GM19240 (cell line): ENCODE measurements at regions not wholly inside any gene's neighbourhood (a gene's known extent, or its start where the extent isn't known, plus 50 kb on each side); places are given as distances from the start of the nearest gene placed in this dataset.
"Not testable (repeated sequence)": the region's sequence is repeated elsewhere in the genome, so short reads cannot be mapped to it uniquely, and the experiment has no call there.

Experiments used
- DNase-seq: peaks from one replicate; pipeline ENCODE4 v3.0.0; 2011; ENCODE audit warnings: low spot score; ENCODE audit not compliant: insufficient read length

GRCh38 chr12:85572956-85573355 is 263.3 kb downstream of the RASSF9 start:
- DNase-seq, result no peak

GRCh38 chr12:85573635-85574214 is 262.5 kb downstream of the RASSF9 start:
- DNase-seq, result no peak

- no peak for DNase-seq
Observed at GRCh38 chr12:85574291-85574690, 261.9 kb downstream of the RASSF9 start.

DNA sequence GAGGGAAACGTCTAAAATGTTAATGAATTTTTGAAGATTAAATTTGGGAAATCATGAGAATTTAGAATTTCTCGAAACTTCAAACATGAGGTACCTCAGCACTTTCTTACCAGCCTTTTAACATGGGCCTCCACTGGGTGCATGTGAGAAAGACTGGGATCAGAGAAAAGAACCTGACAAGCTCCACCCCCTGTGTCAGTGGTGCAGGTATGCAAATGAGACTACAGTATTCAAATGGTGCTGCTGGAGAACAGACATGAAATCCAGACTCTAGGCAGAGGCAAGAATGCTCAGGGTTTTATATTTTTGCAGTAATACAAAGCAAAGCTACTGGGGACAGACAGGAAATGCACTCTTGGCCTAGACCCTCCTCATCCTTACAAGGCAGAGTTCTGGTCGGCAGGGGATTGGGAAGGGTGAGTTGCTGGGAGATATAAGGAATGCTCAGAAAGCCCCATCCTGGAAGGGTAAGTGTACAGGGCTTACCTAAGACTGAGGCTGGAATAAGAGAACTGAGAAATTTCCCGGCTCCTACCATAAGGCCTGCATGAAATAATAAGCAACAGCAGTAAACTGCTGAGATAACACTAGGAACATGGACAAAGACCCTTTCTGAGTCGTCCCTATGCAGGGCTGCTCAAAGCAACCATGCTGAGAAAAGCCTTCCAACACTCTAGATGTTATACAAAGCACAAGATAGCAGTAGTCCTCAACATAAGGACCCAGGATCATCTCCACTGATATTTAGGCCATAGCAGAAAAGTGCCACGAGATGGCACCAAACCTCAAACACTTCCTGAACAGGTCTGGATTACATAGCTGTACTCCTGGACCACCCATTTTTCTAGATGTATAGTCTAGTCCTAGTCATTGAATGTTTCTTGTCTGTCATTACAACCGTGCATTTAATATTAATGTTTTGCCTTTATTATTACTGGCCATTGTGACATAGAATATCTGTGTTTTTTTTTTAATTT is 260.8 kb downstream of the RASSF9 start:
- DNase-seq, result peak; percentile 6

GRCh38 chr12:85580562-85581168 is 255.5 kb downstream of the RASSF9 start:
- no peak for DNase-seq

DNA sequence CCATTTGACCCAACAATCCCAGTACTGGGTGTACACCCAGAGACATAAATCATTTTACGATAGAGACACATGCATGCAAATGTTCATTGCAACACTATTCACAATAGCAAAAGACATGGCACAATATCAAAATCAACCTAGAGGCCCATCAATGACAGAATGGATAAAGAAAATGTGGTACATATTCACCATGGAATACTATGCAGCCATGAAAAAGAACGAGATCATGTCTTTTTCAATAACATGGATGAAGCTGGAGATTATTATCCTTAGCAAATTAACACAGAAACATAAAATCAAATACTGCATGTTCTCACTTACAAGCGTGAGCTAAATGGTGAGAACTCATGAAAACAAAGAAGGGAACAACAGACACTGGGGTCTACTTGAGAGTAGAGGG is 249.1 kb downstream of the RASSF9 start:
- DNase-seq, result no peak

- no peak for DNase-seq
Observed at GRCh38 chr12:85588221-85588620, 248.0 kb downstream of the RASSF9 start.

DNA sequence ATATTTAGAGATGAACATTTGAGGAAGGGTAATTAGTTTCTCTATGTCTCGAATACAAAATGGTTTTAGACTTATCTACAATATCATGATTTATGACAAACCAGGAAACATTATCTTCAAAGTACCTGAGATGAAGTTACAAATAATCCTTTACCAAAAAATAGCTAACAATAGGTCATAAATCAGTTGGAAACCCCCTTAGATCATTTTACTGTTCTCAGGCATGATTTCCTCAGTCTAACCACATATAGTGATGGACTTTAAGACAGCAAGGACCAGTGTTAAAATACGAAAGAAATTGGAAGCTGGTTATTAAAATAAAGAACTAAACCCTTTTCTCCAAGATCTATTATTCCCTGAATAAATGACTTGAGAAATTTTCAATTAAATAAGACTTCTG is 235.4 kb downstream of the RASSF9 start:
- DNase-seq, result no peak

DNA sequence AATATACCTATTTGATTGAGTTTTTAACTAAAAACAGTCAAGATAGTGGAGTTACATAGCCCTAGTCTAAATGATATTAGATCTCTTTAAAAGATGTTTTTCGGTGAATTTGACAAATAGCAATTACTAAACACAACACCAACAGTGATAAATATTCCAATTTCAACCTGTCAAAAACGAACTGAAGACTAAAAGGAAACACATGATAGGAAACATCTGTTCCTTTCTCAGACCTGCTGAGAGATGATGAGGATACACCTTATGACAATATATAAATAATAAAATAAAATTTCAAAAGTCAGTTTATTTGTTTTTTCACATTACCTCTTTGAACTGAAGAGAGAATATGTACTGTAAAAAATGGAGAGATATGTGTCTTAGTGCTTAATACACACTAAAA is 232.7 kb downstream of the RASSF9 start:
- DNase-seq, result no peak

GRCh38 chr12:85606455-85606854 is 229.8 kb downstream of the RASSF9 start:
- no peak for DNase-seq

DNA sequence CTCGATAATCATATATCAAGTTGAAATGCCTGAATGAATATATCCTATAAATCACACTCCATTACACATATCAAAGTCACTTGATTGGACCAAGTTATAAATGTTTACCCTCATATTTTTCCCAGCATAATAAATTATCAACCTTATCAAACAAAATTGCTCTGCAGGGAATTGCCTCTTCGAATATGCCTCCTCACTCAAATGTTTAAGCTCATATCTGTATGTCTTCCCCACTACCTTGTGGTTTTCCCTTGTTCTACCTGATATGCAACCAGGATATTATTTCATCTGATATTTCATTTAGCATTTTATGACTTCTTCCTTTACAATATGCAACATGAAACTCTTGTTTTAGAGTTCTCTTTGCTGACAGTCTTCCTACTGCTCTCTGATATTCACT is 226.4 kb downstream of the RASSF9 start:
- DNase-seq, result no peak

DNA sequence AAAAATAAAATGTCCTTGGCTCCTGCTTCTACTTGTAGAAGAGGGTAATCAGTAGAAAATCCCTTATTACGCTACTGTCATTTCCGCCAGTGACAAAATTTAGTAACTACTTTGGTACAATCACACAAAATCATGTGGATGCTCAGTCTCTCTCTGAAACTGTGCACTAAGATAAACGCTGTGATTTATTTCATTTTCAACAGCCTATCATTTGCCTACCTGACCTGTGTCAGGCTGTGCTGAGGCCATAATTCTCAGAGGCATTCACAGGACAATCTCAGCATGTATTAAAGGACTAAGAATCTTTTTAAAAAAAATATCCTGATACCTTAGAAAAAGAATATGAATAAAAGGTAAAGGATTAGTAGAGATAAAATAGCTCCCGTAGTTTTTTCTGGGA is 226.0 kb downstream of the RASSF9 start:
- no peak for DNase-seq

DNA sequence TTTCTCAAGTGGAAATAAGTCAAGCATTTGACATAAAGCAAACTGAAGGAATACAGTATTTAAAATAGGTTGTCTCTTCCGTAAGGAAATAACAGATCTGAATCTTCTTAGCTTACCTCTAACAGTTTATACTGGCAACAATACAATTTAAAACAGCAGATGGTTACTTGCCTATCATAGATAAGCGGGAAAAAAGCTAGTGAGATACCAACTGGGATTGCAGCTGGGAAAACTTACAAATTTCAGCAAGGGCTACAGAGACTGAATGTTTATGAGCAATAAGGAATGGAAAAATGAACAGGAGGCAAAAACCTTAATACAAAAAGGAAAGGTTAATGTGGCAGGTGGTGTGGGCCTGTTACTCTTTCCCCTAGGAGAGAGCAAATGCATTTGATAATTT is 220.0 kb downstream of the RASSF9 start:
- DNase-seq, result no peak

- DNase-seq, result no peak
Observed at GRCh38 chr12:85617307-85618091, 218.7 kb downstream of the RASSF9 start.

DNA sequence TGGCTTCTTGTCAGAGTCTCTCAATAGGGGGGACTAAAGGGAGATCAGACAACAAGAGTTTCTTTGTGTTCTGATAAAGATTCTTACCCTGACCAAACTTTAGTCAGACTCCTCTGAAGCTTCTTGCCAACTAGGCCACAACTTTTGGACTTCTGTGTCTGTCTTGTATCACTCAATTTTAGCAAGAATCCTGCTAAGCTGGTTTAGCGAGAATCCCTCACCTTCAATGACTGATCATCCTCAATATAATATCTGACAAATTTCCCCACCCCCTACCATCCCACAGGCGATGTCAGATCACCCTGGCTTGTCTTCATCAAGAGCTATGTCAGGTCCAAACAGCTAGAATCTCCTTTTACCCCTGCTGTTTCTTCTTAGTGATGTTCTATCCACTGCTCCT is 215.2 kb downstream of the RASSF9 start:
- no peak for DNase-seq

GRCh38 chr12:85623763-85624162 is 212.4 kb downstream of the RASSF9 start:
- no peak for DNase-seq

DNA sequence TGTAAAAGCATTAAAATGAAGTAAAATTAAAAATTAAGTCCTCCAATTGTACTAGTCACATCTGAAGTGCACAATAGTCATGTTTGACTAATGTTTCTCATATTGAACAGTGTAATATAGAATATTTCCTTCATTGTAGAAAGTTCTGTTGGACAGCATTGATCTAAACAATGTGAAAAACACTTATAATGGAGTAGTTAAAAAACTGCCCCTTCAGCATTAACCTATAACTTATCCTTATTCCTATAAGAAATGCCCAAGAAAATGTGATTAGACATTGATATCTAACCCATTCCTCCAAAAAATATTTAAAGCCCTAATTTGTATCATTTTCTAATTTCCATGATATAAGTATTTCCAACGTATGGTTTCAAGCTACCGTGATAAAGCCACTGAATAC is 210.7 kb downstream of the RASSF9 start:
- no peak for DNase-seq

DNA sequence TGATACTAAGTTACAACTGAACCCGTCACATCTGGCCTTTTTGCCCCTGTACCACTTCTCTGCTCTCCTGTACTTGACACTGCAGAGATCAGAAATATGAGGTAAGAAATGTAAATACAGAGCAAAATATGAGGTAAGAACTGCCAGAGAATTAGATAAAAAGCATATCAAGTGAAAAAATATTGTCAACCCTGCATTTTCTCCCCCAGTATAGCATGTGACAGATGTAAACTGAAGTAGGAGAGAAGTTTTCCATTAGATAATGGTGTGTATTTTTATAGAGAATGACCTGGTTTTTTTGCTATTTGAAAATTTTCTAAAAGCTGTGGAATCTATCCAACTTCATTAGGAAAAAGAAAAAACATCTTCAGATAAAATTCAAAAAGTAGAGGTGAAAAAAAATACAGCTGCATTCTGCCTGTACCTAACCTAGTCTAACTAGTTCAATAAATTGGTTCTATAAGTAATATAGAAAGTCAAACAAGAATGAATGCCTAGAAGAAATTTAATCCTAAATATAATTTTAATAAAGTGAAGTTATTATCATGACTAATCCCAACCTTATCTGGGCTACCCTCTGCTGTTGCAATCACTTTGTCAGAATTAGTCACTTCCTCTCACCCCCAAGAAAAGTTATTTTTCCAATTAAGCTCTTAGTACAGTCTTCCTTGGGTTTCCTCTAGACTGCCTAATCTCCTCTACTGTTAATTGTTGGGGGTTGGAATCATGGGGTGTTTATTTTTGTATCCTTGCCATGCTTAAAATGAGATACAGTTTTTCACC is 210.0 kb downstream of the RASSF9 start:
- no peak for DNase-seq

DNA sequence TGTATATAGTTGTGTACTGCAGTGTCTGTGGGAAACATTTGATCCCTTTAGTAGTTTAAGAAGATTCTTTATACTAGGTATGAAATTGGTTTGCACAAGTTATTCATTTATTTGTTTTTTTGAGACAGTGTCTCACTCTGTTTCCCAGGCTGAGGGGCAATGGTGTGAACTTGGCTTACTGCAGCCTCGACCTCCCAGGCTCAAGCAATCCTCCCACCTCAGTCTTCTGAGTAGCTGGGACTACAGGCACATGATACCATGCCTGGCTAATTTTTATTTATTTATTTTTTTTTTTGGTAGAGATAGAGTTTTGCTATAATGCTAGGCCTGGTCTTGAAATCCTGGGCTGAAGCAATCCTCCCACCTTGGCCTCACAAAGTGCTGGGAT is 209.4 kb downstream of the RASSF9 start:
- DNase-seq, result no peak

DNA sequence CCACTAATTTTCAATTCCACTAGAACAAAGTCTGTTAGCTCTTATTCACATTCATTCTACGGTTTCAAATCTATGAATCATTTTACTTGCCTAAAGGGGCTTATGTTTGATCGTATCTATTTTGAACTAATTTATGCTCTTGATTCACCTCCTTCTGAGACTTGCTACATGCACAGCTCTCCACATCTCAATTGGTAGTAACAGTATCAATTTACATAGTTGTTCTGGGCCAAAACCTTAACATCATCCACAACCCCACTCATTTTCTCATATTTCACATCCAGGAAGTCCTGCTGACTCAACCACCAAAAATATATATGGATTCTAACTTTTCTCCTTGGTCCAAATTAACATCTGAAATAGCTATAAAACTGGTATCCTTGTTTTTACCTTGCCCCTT is 208.6 kb downstream of the RASSF9 start:
- DNase-seq, result no peak

DNA sequence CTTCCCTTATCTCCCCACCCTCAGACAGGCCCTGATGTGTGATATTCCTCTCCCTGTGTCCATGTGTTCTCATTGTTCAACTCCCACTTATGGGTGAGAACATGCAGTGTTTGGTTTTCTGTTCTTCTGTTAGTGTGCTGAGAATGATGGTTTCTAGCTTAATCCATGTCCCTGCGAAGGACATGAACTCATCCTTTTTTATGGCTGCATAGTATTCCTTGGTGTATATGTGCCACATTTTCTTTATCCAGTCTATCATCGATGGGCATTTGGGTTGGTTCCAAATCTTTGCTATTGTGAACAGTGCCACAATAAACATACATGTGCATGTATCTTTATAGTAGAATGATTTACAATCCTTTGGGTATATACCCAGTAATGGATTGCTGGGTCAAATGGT is 207.6 kb downstream of the RASSF9 start:
- DNase-seq, result not testable (repeated sequence)
